Liver (tissue), 8 donors: ENCODE measurements at regions not wholly inside any gene's neighbourhood (a gene's known extent, or its start where the extent isn't known, plus 50 kb on each side); places are given as distances from the start of the nearest gene placed in this dataset.

Experiments used
- DNase-seq: peaks from one replicate; pipeline ENCODE4 v3.0.0-alpha.2; 2017; ENCODE audit warnings: low spot score
- H3K27ac ChIP-seq, 2 donors: one replicate each; pipeline ENCODE4 v1.7.0; 2013; ENCODE audit warnings: inconsistent platforms in 2 of 2, low read length in 2 of 2, control low read depth in 1 of 2, low read depth in 1 of 2, mild to moderate bottlenecking in 1 of 2
- H3K27me3 ChIP-seq, 4 donors: one replicate each; pipeline versions ENCODE4 v1.6.1 to v1.7.0; 2013; ENCODE audit warnings: low read length in 3 of 4, inconsistent platforms in 1 of 4, mild to moderate bottlenecking in 1 of 4, moderate library complexity in 1 of 4; ENCODE audit not compliant: control insufficient read depth in 4 of 4, insufficient read depth in 4 of 4
- H3K36me3 ChIP-seq, 4 donors: one replicate each; pipeline versions ENCODE4 v1.6.1 to v1.7.0; 2013; ENCODE audit warnings: low read length in 3 of 4, mild to moderate bottlenecking in 3 of 4, low read depth in 1 of 4, moderate library complexity in 1 of 4; ENCODE audit not compliant: control insufficient read depth in 4 of 4, insufficient read depth in 3 of 4
- H3K4me1 ChIP-seq, 4 donors: one replicate each; pipeline versions ENCODE4 v1.6.1 to v1.7.0; 2013; ENCODE audit warnings: low read length in 3 of 4, mild to moderate bottlenecking in 3 of 4, moderate library complexity in 1 of 4; ENCODE audit not compliant: control insufficient read depth in 4 of 4, insufficient read depth in 4 of 4
- H3K4me3 ChIP-seq, 3 donors: one replicate each; pipeline versions ENCODE4 v1.6.1 to v1.7.0; 2013; ENCODE audit warnings: low read length in 3 of 3, control low read depth in 1 of 3, low read depth in 1 of 3, mild to moderate bottlenecking in 1 of 3
- H3K9ac ChIP-seq, 2 donors: one replicate each; pipeline ENCODE4 v1.7.0; 2013; ENCODE audit warnings: low read length in 2 of 2, mild to moderate bottlenecking in 2 of 2, moderate library complexity in 2 of 2, control low read depth in 1 of 2, low read depth in 1 of 2
- H3K9me3 ChIP-seq, 4 donors: one replicate each; pipeline versions ENCODE4 v1.6.1 to v1.7.0; 2013; ENCODE audit warnings: low read length in 3 of 4; ENCODE audit not compliant: control insufficient read depth in 4 of 4
- EGR1 ChIP-seq, 2 donors: IDR thresholded peaks; 2 replicates each; pipeline ENCODE4 v1.6.1; 2016 to 2018; ENCODE audit warnings: antibody characterized with exemption in 2 of 2, low read depth in 2 of 2
- FOXA1 ChIP-seq: IDR thresholded peaks from 2 replicates; pipeline ENCODE4 v1.6.1; 2016; ENCODE audit warnings: antibody characterized with exemption
- FOXA2 ChIP-seq: IDR thresholded peaks from 2 replicates; pipeline ENCODE4 v1.6.1; 2016; ENCODE audit warnings: antibody characterized with exemption
- GABPA ChIP-seq, 2 donors: IDR thresholded peaks in 1 of 2; conservative IDR thresholded peaks in 1 of 2; 2 replicates each; pipeline ENCODE4 v1.6.1; 2016; ENCODE audit warnings: antibody characterized with exemption in 2 of 2, mild to moderate bottlenecking in 1 of 2, moderate library complexity in 1 of 2
- HNF4A ChIP-seq, 2 donors: conservative IDR thresholded peaks; 2 replicates each; pipeline ENCODE4 v1.6.1; 2016; ENCODE audit warnings: antibody characterized with exemption in 2 of 2, mild to moderate bottlenecking in 2 of 2
- HNF4G ChIP-seq: IDR thresholded peaks from 2 replicates; pipeline ENCODE4 v1.6.1; 2016; ENCODE audit warnings: antibody characterized with exemption
- JUND ChIP-seq, 2 donors: IDR thresholded peaks; 2 replicates each; pipeline ENCODE4 v1.6.1; 2016; ENCODE audit warnings: antibody characterized with exemption in 2 of 2
- NR2F2 ChIP-seq: IDR thresholded peaks from 2 replicates; pipeline ENCODE4 v1.6.1; 2016; ENCODE audit warnings: antibody characterized with exemption
- RAD21 ChIP-seq, 2 donors: IDR thresholded peaks; 2 replicates each; pipeline ENCODE4 v1.6.1; 2016; ENCODE audit warnings: antibody characterized with exemption in 2 of 2, mild to moderate bottlenecking in 2 of 2
- RXRA ChIP-seq, 2 donors: IDR thresholded peaks; 2 replicates each; pipeline ENCODE4 v1.6.1; 2017 to 2018; ENCODE audit warnings: antibody characterized with exemption in 2 of 2, mild to moderate bottlenecking in 1 of 2
- SP1 ChIP-seq: IDR thresholded peaks from 2 replicates; pipeline ENCODE4 v1.6.1; 2018; ENCODE audit warnings: antibody characterized with exemption, mild to moderate bottlenecking
- TAF1 ChIP-seq: conservative IDR thresholded peaks from 2 replicates; pipeline ENCODE4 v1.6.1; 2016; ENCODE audit warnings: antibody characterized with exemption, mild to moderate bottlenecking
- YY1 ChIP-seq: IDR thresholded peaks from 2 replicates; pipeline ENCODE4 v1.6.1; 2016; ENCODE audit warnings: antibody characterized with exemption, mild to moderate bottlenecking
- WGBS: extraction: QIAGEN DNeasy Blood & Tissue Kit; methylation state at CpG from one replicate; pipeline ENCODE4 v1.1.7; 2013; 5-methylcytosine and 5-hydroxymethylcytosine counted together
- TF ChIP-seq, protein P1 (sequence below): IDR thresholded peaks from 2 replicates; pipeline ENCODE4 v1.6.1; 2016; ENCODE audit warnings: antibody characterized with exemption, mild to moderate bottlenecking
- TF ChIP-seq, protein P2 (sequence below): IDR thresholded peaks from 2 replicates; pipeline ENCODE4 v1.6.1; 2016; ENCODE audit warnings: antibody characterized with exemption
- TF ChIP-seq, protein P3 (sequence below): fragments of 150-350 bp; IDR thresholded peaks from 2 replicates; pipeline ENCODE4 v1.5.1; 2017; ENCODE audit warnings: improper control_type of control experiment, low read depth, low read length; ENCODE audit not compliant: missing input control
- TF ChIP-seq, protein P4 (sequence below): IDR thresholded peaks from 2 replicates; pipeline ENCODE4 v1.6.1; 2016; ENCODE audit warnings: antibody characterized with exemption
- TF ChIP-seq, protein P5 (sequence below): IDR thresholded peaks from 2 replicates; pipeline ENCODE4 v1.6.1; 2016; ENCODE audit warnings: antibody characterized with exemption
- donor health status: healthy.
- donor health status: healthy.
- donor health status: healthy.
- donor health status: healthy.
- donor health status: healthy.

DNA sequence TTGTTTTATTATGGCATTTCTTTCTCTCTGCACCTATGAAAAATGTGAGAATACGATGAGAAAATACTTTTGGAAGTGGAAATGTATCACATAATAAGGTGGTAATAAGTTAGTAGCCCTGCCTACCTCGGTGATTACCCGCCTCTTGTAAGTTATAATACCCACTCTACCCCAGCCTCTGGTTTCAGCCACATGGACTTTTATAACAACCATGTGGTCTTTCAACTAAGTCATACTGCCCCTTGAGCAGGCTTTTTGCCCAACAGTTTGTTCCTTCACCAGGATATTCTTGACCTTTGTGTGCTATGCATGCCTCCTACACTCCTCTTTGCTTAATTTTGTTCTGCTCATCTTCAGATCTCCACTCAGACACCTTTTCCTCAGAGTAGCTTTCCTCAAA lies 470.6 kb upstream of the ZWINT start:
- TF ChIP-seq FOXA1 (no peak), RAD21 (IDR thresholded peaks at IDR 0.05) (no peak), RXRA (IDR thresholded peaks at IDR 0.05) (no peak), FOXA2 (no peak), SP1 (no peak), YY1 (no peak), JUND (IDR thresholded peaks at IDR 0.05) (no peak), HNF4G (no peak), HNF4A (conservative IDR thresholded peaks at IDR 0.05) (no peak), EGR1 (IDR thresholded peaks at IDR 0.05; ENCODE audit: low read depth in 2 of 2) (no peak), NR2F2 (no peak), TAF1 (no peak), GABPA (IDR thresholded peaks at IDR 0.05 in 1 of 2, conservative IDR thresholded peaks at IDR 0.05 in 1 of 2) (no peak)
- TF ChIP-seq, protein P1, sequence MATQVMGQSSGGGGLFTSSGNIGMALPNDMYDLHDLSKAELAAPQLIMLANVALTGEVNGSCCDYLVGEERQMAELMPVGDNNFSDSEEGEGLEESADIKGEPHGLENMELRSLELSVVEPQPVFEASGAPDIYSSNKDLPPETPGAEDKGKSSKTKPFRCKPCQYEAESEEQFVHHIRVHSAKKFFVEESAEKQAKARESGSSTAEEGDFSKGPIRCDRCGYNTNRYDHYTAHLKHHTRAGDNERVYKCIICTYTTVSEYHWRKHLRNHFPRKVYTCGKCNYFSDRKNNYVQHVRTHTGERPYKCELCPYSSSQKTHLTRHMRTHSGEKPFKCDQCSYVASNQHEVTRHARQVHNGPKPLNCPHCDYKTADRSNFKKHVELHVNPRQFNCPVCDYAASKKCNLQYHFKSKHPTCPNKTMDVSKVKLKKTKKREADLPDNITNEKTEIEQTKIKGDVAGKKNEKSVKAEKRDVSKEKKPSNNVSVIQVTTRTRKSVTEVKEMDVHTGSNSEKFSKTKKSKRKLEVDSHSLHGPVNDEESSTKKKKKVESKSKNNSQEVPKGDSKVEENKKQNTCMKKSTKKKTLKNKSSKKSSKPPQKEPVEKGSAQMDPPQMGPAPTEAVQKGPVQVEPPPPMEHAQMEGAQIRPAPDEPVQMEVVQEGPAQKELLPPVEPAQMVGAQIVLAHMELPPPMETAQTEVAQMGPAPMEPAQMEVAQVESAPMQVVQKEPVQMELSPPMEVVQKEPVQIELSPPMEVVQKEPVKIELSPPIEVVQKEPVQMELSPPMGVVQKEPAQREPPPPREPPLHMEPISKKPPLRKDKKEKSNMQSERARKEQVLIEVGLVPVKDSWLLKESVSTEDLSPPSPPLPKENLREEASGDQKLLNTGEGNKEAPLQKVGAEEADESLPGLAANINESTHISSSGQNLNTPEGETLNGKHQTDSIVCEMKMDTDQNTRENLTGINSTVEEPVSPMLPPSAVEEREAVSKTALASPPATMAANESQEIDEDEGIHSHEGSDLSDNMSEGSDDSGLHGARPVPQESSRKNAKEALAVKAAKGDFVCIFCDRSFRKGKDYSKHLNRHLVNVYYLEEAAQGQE, result no peak
- TF ChIP-seq, protein P2, sequence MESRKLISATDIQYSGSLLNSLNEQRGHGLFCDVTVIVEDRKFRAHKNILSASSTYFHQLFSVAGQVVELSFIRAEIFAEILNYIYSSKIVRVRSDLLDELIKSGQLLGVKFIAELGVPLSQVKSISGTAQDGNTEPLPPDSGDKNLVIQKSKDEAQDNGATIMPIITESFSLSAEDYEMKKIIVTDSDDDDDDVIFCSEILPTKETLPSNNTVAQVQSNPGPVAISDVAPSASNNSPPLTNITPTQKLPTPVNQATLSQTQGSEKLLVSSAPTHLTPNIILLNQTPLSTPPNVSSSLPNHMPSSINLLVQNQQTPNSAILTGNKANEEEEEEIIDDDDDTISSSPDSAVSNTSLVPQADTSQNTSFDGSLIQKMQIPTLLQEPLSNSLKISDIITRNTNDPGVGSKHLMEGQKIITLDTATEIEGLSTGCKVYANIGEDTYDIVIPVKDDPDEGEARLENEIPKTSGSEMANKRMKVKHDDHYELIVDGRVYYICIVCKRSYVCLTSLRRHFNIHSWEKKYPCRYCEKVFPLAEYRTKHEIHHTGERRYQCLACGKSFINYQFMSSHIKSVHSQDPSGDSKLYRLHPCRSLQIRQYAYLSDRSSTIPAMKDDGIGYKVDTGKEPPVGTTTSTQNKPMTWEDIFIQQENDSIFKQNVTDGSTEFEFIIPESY, result no peak
- TF ChIP-seq, protein P3, sequence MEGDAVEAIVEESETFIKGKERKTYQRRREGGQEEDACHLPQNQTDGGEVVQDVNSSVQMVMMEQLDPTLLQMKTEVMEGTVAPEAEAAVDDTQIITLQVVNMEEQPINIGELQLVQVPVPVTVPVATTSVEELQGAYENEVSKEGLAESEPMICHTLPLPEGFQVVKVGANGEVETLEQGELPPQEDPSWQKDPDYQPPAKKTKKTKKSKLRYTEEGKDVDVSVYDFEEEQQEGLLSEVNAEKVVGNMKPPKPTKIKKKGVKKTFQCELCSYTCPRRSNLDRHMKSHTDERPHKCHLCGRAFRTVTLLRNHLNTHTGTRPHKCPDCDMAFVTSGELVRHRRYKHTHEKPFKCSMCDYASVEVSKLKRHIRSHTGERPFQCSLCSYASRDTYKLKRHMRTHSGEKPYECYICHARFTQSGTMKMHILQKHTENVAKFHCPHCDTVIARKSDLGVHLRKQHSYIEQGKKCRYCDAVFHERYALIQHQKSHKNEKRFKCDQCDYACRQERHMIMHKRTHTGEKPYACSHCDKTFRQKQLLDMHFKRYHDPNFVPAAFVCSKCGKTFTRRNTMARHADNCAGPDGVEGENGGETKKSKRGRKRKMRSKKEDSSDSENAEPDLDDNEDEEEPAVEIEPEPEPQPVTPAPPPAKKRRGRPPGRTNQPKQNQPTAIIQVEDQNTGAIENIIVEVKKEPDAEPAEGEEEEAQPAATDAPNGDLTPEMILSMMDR, result no peak
- TF ChIP-seq, protein P4, sequence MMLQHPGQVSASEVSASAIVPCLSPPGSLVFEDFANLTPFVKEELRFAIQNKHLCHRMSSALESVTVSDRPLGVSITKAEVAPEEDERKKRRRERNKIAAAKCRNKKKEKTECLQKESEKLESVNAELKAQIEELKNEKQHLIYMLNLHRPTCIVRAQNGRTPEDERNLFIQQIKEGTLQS, result no peak
- TF ChIP-seq, protein P5, sequence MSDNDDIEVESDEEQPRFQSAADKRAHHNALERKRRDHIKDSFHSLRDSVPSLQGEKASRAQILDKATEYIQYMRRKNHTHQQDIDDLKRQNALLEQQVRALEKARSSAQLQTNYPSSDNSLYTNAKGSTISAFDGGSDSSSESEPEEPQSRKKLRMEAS, result no peak
- Histone ChIP-seq H3K4me1 (no peaks in the 10 kb centered on the region), H3K9ac (no peak overlapping the region), H3K27ac (no peak overlapping the region), H3K9me3 (no peaks in the 10 kb centered on the region), H3K27me3 (no peaks in the 10 kb centered on the region), H3K36me3 (no peaks in the 10 kb centered on the region), H3K4me3 (no peak overlapping the region)
- DNase-seq, result no peak
- 40% methylated on average over 3 of the region's 3 CpGs for WGBS
